GM19463 (cell line): ENCODE measurements at regions not wholly inside any gene's neighbourhood (a gene's known extent, or its start where the extent isn't known, plus 50 kb on each side); places are given as distances from the start of the nearest gene placed in this dataset.
"Not testable (repeated sequence)": the region's sequence is repeated elsewhere in the genome, so short reads cannot be mapped to it uniquely, and the experiment has no call there.

Source experiments
- ATAC-seq: cut with Tn5 transposase; IDR thresholded peaks from one replicate; pipeline ENCODE4 v1.9.1; 2021; ENCODE audit warnings: mild to moderate bottlenecking, moderate library complexity; ENCODE audit not compliant: unreplicated experiment

DNA sequence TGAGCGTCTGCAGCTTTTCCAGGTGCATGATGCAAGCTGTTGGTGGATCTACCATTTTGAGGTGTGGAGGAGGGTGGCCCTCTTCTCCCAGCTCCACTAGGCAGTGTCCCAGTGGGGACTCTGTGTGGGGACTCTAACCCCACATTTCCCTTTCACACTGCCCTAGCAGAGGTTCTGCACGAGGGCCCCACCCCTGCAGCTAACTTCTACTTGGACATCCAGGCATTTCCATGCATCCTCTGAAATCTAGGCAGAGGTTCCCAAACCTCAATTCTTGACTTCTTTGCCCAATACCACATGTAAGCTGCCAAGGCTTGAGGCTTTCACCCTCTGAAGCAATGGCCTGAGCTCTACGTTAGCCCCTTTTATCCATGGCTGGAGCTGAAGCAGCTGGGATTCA is 61.4 kb upstream of the HGFAC start:
- ATAC-seq, result not testable (repeated sequence)

DNA sequence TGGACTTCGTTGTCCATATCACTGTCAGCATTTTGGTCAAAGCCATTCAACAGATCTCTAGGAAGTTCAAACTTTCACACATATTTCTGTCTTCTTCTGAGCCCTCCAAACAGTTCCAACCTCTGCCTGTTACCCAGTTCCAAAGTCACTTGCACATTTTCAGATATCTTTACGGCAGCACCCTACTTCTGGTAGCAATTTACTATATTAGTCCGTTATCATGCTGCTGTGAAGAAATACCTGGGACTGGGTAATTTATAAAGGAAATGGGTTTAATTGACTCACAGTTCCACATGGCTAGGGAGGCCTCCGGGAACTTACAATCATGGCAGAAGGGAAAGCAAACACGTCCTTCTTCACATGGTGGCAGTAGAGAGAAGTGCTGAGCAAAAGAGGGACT is 60.6 kb upstream of the HGFAC start:
- ATAC-seq, result not testable (repeated sequence)

DNA sequence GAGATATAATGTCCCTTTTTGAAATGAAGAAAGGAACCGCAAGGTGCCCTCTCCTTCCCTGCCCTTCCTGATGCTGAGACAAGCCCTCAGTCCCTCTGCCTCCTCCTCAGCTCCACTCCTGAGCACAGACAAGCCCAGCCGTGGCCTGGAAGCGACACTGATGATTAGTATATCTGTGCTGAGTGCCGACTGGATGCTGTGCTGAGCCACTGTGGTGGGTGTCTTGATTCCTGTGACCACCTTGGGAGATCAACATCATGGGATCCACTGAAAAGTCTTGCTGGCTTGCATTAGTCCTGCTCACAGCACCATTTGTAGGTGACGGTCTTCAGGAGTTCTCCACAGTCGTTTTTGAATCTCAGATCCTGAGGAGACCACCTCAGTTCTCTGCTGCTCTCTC is 59.5 kb upstream of the HGFAC start:
- ATAC-seq, result no peak

DNA sequence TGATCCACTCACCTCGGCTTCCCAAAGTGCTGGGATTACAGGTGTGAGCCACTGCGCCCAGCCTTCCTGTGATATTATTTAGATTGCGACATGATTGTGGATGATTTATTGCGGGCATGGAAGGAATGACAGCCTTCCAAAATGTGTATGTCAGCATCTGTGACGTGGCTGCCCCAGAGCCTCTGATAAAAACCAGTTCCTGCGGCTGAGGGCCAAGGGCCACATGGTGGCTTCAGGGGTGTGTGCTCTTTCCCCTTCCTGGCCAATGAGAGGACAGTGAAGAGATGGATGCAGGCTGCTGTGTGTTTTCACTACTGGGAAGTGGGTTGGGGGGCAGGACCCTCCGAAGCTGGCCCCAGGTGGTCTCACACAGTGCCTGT is 57.4 kb upstream of the HGFAC start:
- no peak for ATAC-seq

DNA sequence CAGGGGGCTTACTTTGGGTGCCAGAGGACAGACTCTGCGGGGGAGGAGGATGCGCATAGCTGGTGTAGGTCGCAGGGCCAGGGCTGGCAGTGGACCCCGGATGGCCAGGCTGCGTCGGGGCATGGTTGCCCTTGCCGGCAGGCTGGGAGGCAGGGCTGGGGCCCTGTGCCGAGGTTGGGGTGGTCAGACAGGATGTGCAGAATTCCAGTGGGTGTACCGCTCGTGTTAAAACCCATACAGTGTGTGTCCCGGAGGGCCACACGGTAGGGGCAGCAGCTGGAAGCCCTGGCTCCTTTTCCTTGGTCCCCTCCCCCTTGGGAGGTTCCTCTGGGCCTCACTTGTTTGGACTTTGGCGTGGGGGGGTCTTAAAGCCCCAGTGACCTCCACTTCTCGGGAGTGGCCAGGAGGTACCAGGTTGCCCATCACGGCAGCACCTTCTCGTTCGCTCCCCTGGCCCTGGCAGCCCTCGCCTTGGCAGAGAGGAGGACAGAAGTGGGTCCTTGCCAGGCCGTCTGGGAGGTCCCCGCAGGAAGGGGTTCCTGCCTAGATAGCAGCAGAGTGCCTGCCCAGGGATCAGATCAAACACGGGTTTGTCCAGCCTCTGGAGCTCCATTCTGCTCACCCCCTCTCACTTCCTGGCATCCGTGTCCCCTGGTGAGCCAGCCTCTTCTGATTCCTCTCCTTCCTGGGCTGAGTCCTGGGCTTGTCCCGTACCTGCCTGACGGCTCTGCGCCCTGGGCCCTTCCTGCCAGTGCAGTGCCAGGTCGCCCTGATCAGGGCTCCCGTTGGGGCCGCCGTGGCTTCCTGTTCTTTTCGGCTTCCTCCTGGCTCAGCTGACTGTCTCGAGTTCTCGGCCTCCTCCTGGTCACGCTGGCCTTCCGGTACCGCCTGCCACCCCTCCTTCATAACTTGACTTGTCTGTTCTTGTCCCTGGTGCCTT is 56.7 kb upstream of the HGFAC start:
- ATAC-seq, result no peak

DNA sequence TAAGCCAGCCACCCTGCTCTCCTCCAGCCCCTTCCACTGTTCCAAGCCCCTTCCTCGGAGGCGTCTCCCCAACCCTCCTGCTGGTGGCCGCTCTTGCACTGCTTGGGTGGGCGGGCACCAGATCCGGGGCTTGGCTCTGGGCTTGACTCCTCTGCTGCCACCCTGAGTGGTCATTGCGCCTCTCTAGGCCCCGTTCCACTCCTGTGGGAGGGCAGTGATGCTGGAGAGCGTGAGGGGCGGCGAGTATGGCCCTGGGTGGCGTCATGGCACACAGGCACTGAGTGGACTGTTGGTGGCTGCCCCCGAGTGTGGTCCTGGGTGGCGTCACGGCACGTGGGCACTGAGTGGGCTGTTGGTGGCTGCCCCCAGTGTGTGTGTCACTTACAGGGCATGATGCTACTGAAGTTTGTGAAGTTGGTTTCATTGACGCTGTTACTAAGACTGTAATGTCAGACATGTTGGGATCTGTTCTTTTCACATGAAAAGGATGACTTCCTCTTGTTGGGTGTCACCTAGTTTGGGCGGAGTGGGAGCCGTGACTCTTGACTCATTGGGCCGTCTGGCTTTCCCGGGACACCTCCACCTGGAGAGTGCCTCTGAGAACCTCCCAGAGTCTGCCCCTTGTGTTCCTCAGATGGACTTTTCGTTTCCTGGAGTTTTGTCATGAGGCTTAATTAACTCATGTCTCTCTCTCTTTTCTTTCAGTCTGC is 55.9 kb upstream of the HGFAC start:
- ATAC-seq, result no peak

DNA sequence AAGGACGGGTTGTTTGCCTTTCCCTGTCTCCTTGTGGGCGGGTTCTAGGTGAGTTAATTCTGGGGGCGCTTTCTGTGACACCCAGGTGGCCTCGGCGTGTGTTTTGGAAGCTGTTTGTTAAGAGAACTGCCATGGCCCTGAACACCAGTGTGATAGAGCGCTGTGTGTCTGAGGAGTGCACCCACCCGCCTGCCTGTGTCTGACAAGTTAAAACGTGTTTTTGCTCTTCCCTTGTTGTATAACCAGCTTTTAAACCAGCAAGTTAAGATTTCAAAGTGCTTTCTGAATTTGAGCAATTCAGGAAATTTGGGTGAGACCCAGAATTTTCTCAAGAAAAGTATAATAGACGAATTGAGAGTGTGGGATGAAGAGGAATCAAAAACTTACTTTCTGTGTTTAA is 55.2 kb upstream of the HGFAC start:
- no peak for ATAC-seq

DNA sequence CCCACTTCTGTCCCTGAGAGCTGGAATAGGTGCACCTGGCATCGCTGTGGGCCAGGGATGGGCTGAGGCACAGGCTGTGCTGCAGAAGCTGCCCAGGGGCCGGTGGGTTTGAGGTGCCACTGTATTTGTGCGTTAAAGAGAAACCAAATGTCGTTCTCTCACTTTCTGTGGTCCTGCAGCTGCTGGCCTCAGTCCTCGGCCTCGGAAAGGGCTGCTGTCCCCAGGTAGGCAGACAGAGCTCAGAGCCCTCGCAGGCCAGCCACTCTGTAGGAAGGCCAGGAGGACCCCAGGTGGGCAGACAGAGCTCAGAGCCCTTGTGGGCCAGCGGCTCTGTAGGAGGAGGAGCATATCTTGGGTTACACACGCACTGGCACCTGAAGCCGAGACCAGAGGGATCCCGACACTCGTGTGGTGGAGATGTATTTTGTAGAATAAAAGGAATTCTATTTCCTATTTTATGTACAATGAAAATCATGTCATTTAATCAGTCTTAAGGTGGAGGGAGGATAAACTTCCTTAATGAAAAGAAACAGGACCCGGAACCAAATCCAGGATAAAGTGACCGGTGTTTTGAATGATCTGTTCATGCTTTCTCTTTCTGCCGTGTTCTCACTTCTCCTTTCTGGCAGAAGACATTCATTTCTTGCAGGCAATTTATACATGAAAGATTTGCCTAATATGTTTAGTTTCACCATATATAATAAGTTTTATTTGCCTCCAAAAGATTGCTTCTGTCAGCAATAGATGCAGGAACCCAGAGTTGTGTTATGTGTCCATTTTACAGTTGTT is 54.4 kb upstream of the HGFAC start:
- peak; percentile 51 for ATAC-seq

DNA sequence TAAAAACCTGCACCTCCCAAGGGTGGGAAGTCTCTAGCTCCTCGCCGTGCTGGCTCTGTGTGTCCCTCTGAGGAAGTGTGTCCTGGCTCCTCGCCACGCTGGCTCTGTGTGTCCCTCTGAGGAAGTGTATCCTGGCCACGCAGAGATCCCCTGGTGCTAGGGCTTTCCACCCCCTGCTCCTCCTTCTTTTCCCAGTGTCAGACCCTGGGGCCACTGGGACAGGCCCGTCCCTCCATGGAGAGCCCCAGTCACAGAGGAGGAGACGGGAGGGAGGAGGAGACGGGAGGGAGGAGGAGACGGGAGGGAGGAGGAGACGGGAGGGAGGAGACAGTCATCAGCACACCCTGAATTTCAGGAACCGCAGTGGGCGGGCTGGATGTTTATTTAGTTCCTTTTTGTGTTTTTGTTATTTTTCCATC is 53.8 kb upstream of the HGFAC start:
- ATAC-seq, result peak; percentile 27

DNA sequence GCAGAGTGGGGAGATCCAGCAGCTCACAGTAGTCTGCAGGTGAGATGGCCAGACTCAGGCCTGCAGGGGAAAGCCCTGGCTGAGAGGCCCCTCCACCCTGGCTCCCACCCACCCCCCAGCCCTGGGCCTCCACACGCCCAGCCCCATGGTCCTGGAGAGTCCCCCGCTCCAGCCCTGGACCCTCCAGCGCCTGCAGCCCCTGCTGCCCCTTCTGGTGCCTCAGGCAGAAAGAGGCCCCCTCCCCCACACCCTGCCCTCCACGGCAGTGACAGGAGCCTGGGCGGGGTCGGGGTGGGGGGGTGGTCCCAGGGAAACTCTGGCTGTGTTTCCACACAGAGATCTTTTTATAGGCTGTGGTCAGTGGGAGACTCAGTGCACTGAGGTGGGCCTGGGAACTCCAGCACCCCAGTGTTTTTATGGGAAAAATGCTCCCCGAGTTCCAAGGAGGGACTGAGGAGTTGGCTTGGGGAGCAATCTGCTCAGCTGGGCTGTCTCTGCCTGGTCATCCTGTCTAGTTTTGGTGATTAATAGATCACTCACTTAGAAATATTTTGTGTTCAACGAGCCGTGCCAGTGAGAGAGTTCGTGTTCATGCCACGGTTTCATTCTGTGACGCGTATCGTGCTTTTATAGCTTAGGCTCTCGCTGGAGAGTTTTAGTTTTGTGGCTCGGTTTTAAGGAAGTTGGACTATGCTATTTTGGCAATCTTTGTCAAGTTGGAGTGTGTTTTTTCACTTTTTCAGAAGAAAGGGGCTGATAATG is 53.1 kb upstream of the HGFAC start:
- peak; percentile 65 for ATAC-seq

DNA sequence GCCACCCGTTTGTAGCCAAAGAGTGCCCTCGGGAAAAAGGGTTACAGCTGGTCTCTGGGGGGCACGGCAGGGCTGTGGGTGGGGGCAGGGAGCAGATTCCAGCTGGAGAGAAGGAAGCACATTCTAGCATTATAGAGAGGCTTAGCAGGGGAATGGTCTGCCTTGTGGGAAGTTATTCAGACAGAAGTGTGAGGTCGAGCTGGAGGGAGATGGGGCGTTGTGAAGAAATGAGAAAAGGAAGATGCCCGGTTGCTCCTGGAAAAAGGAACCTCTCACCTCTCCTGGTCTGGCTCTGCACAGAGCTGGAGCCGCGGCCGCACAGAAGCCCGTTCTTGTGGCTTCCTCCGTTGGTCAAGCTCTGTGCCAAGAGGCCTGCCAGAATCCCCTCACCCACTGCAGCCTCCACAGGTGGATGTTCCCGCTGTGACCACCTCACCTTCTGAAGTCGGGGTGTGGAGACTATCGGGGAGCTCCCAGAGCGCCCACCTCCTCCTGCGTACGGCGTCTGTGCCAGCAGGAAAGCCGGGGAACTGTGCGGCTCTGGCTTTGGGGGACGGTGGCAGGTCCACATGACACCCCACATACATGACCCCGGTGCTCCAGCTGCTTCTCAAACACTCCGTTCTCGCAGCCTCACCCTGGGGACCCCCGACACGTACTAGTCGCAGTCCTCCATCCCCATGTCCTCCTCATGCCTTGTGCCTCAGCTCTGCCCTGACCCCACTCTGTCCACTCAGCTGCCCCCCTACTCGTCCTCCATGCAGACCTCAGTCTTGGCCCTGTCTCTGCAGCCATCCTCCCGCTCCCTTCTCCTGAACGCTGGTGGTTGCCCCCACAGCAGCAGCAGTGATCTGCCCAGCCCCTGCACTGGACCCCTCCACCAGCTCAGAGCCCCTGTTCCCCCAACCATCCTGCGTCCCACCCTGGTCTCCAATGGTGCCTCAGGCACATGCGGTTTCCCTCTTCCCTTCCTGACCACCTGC is 52.2 kb upstream of the HGFAC start:
- ATAC-seq, result no peak

DNA sequence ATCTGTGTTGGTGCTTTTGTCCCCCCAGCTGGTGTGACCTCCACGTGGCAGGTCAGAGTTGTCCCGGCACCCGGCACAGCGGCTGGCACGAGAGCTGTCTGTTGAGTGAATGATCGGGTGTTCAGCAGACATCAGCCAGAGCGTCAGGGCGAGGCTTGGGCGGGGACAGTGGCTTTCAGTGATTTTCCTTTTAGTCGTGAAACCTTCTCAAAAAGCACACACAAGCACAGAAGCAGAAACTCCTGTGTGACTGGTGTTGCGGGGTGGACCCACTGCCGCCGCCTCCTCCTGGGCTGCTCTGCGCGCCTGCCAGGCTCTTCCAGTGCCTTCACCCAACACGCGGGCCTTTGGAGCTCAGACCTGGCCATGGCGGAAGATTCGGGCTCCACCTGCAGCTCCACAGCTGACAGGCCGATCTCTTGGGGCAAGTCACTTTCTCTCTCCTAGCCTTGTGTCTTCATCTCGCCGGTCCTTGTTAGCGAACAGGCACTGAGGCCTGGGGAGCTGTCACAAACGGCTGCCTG is 51.4 kb upstream of the HGFAC start:
- no peak for ATAC-seq

DNA sequence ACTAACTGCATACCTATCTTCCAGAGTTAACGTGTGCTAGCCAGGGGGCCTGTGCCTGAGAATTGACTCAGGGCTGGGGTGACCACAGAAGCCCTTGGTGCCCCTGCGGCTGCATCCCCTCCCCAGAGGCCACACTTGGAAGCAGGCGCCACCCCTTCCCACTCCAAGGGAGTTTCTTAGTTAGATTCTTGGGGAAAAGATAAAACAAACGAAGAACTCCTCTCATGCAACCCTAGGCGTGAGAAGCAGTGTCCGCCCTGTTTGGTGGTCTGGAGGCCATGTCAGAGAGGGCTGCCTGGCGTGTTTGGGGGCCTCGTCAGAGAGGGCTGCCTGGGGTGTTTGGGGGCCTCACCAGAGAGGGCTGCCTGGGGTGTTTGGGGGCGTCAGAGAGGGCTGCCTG is 50.3 kb upstream of the HGFAC start:
- ATAC-seq, result no peak
